ENCODE measurements at regions not wholly inside any gene's neighbourhood (a gene's known extent, or its start where the extent isn't known, plus 50 kb on each side); places are given as distances from the start of the nearest gene placed in this dataset.

GRCh38 chr6:93678841-93679454, 259.6 kb upstream of the EPHA7 start:
- TF ChIP-seq YY1 (IDR thresholded peaks at IDR 0.05; ENCODE audit: low read depth) = no peak
- no peak for TF ChIP-seq EGR1 (IDR thresholded peaks at IDR 0.05)
- TF ChIP-seq TAF1 (IDR thresholded peaks at IDR 0.05; ENCODE audit: low read depth) = no peak
- no peak for TF ChIP-seq TCF12 (IDR thresholded peaks at IDR 0.05; ENCODE audit: low read depth)

GRCh38 chr6:93677264-93677965, 258.1 kb upstream of the EPHA7 start:
- TF ChIP-seq USF1 (IDR thresholded peaks at IDR 0.05) (no peak), CEBPB (IDR thresholded peaks at IDR 0.05) (no peak), NFIC (IDR thresholded peaks at IDR 0.05) (no peak), TAF1 (IDR thresholded peaks at IDR 0.05; ENCODE audit: low read depth) (no peak), EGR1 (IDR thresholded peaks at IDR 0.05) (no peak), YY1 (IDR thresholded peaks at IDR 0.05; ENCODE audit: low read depth) (no peak), TCF12 (IDR thresholded peaks at IDR 0.05; ENCODE audit: low read depth) (no peak), FOXM1 (IDR thresholded peaks at IDR 0.05; ENCODE audit: borderline replicate concordance, low read depth) (no peak), MAX (IDR thresholded peaks at IDR 0.05) (no peak), EP300 (IDR thresholded peaks at IDR 0.05; ENCODE audit: borderline replicate concordance) (no peak), ZBTB7A (IDR thresholded peaks at IDR 0.05; ENCODE audit: low read depth) (no peak), REST (IDR thresholded peaks at IDR 0.05; ENCODE audit: low read depth) (no peak), TEAD4 (IDR thresholded peaks at IDR 0.05) (no peak), CREB1 (IDR thresholded peaks at IDR 0.05; ENCODE audit: low read depth) (no peak), RAD21 (IDR thresholded peaks at IDR 0.05; ENCODE audit: low read depth) (no peak)

GRCh38 chr6:93676581-93676980, 257.2 kb upstream of the EPHA7 start:
- TF ChIP-seq YY1 (IDR thresholded peaks at IDR 0.05; ENCODE audit: low read depth) = no peak
- TF ChIP-seq TEAD4 (IDR thresholded peaks at IDR 0.05) = no peak
- no peak for TF ChIP-seq TAF1 (IDR thresholded peaks at IDR 0.05; ENCODE audit: low read depth)
- TF ChIP-seq RAD21 (IDR thresholded peaks at IDR 0.05; ENCODE audit: low read depth) = no peak
- no peak for TF ChIP-seq MAX (IDR thresholded peaks at IDR 0.05)
- TF ChIP-seq ZBTB7A (IDR thresholded peaks at IDR 0.05; ENCODE audit: low read depth) = no peak
- no peak for TF ChIP-seq TCF12 (IDR thresholded peaks at IDR 0.05; ENCODE audit: low read depth)

- TF ChIP-seq TAF1 (IDR thresholded peaks at IDR 0.05; ENCODE audit: low read depth) (no peak), EGR1 (IDR thresholded peaks at IDR 0.05) (no peak), TEAD4 (IDR thresholded peaks at IDR 0.05) (no peak), USF1 (IDR thresholded peaks at IDR 0.05) (no peak), TCF12 (IDR thresholded peaks at IDR 0.05; ENCODE audit: low read depth) (no peak), YY1 (IDR thresholded peaks at IDR 0.05; ENCODE audit: low read depth) (no peak), ZBTB7A (IDR thresholded peaks at IDR 0.05; ENCODE audit: low read depth) (no peak), FOXM1 (IDR thresholded peaks at IDR 0.05; ENCODE audit: borderline replicate concordance, low read depth) (no peak), CREB1 (IDR thresholded peaks at IDR 0.05; ENCODE audit: low read depth) (no peak), NFIC (IDR thresholded peaks at IDR 0.05) (no peak), REST (IDR thresholded peaks at IDR 0.05; ENCODE audit: low read depth) (no peak), MAX (IDR thresholded peaks at IDR 0.05) (no peak), EP300 (IDR thresholded peaks at IDR 0.05; ENCODE audit: borderline replicate concordance) (no peak)
Measured at GRCh38 chr6:93675856-93676417, 256.6 kb upstream of the EPHA7 start.

GRCh38 chr6:93663111-93663510, 243.8 kb upstream of the EPHA7 start:
- TF ChIP-seq USF1 (IDR thresholded peaks at IDR 0.05) = no peak
- TF ChIP-seq CEBPB (IDR thresholded peaks at IDR 0.05) = no peak
- no peak for TF ChIP-seq NFIC (IDR thresholded peaks at IDR 0.05)
- no peak for TF ChIP-seq MAX (IDR thresholded peaks at IDR 0.05)
- TF ChIP-seq EP300 (IDR thresholded peaks at IDR 0.05; ENCODE audit: borderline replicate concordance) = no peak
- TF ChIP-seq TEAD4 (IDR thresholded peaks at IDR 0.05) = no peak
